ENCODE measurements at regions not wholly inside any gene's neighbourhood (a gene's known extent, or its start where the extent isn't known, plus 50 kb on each side); places are given as distances from the start of the nearest gene placed in this dataset.
"Not testable (repeated sequence)": the region's sequence is repeated elsewhere in the genome, so short reads cannot be mapped to it uniquely, and the experiment has no call there.

GRCh38 chr4:148857973-148858534 lies 415.8 kb upstream of the NR3C2 start:
- no peak for DNase-seq (ENCODE audit: low spot score)

- no peak for DNase-seq (ENCODE audit: low spot score)
Observed at GRCh38 chr4:148857239-148857972, 415.2 kb upstream of the NR3C2 start.

GRCh38 chr4:148854203-148854602 lies 412.0 kb upstream of the NR3C2 start:
- no peak for DNase-seq (ENCODE audit: low spot score)

- no peak for DNase-seq (ENCODE audit: low spot score)
Observed at GRCh38 chr4:148852092-148852699, 410.0 kb upstream of the NR3C2 start.

- DNase-seq (ENCODE audit: low spot score) = no peak
Observed at GRCh38 chr4:148850257-148850995, 408.2 kb upstream of the NR3C2 start.

GRCh38 chr4:148849581-148849980 lies 407.4 kb upstream of the NR3C2 start:
- no peak for DNase-seq (ENCODE audit: low spot score)

GRCh38 chr4:148847544-148848255 lies 405.5 kb upstream of the NR3C2 start:
- no peak for DNase-seq (ENCODE audit: low spot score)

- DNase-seq (ENCODE audit: low spot score) = no peak
Observed at GRCh38 chr4:148845609-148846008, 403.4 kb upstream of the NR3C2 start.

- no peak for DNase-seq (ENCODE audit: low spot score)
Observed at GRCh38 chr4:148843625-148844024, 401.4 kb upstream of the NR3C2 start.

GRCh38 chr4:148842843-148843242 lies 400.6 kb upstream of the NR3C2 start:
- DNase-seq (ENCODE audit: low spot score) = no peak

- not testable (repeated sequence) for DNase-seq (ENCODE audit: low spot score)
Observed at GRCh38 chr4:148837571-148837970, 395.4 kb upstream of the NR3C2 start.

GRCh38 chr4:148834804-148835631 lies 392.8 kb upstream of the NR3C2 start:
- DNase-seq (ENCODE audit: low spot score) = peak; percentile 44

- DNase-seq (ENCODE audit: low spot score) = no peak
Observed at GRCh38 chr4:148831945-148832344, 389.7 kb upstream of the NR3C2 start.

GRCh38 chr4:148828291-148828690 lies 386.1 kb upstream of the NR3C2 start:
- no peak for DNase-seq (ENCODE audit: low spot score)

- DNase-seq (ENCODE audit: low spot score) = no peak
Observed at GRCh38 chr4:148827781-148828180, 385.6 kb upstream of the NR3C2 start.

GRCh38 chr4:148823419-148823769 lies 381.2 kb upstream of the NR3C2 start:
- no peak for DNase-seq (ENCODE audit: low spot score)

- DNase-seq (ENCODE audit: low spot score) = no peak
Observed at GRCh38 chr4:148822572-148823418, 380.6 kb upstream of the NR3C2 start.

- DNase-seq (ENCODE audit: low spot score) = no peak
Observed at GRCh38 chr4:148814030-148814429, 371.8 kb upstream of the NR3C2 start.

GRCh38 chr4:148813289-148813688 lies 371.1 kb upstream of the NR3C2 start:
- DNase-seq (ENCODE audit: low spot score) = no peak

- DNase-seq (ENCODE audit: low spot score) = no peak
Observed at GRCh38 chr4:148812101-148812500, 369.9 kb upstream of the NR3C2 start.
